ENCODE measurements at regions not wholly inside any gene's neighbourhood (a gene's known extent, or its start where the extent isn't known, plus 50 kb on each side); places are given as distances from the start of the nearest gene placed in this dataset.

GRCh38 chr18:28757466-28758008 is 580.6 kb upstream of the CDH2 start:
- Histone ChIP-seq H2AFZ (ENCODE audit: low read depth) (no peak overlapping the region), H3K27ac (no peak overlapping the region), H3K4me1 (ENCODE audit: low read depth, poor library complexity, severe bottlenecking) (no peaks in the 10 kb centered on the region), H3K9ac (no peak overlapping the region), H3K4me2 (no peak overlapping the region), H3K27me3 (ENCODE audit: insufficient read depth, low read depth) (no peaks in the 10 kb centered on the region), H3K36me3 (ENCODE audit: insufficient read depth) (no peaks in the 10 kb centered on the region), H4K20me1 (ENCODE audit: insufficient read depth) (no peaks in the 10 kb centered on the region), H3K79me2 (ENCODE audit: insufficient read depth, low read depth) (no peaks in the 10 kb centered on the region), H3K4me3 (IDR thresholded peaks at IDR 0.05; ENCODE audit: insufficient read depth, low read depth, low read length) (no peak overlapping the region)
- no peak for TF ChIP-seq CTCF (conservative IDR thresholded peaks at IDR 0.05; ENCODE audit: low read depth, low read length)

- no peaks in the 10 kb centered on the region for H4K20me1 ChIP-seq (ENCODE audit: insufficient read depth)
- H3K36me3 ChIP-seq (ENCODE audit: insufficient read depth): no peaks in the 10 kb centered on the region
- no peak overlapping the region for H3K9ac ChIP-seq
- H3K27ac ChIP-seq: no peak overlapping the region
- no peak for TF ChIP-seq CTCF (conservative IDR thresholded peaks at IDR 0.05; ENCODE audit: low read depth, low read length)
- H2AFZ ChIP-seq (ENCODE audit: low read depth): no peak overlapping the region
- H3K4me3 ChIP-seq (IDR thresholded peaks at IDR 0.05; ENCODE audit: insufficient read depth, low read depth, low read length): no peak overlapping the region
- no peaks in the 10 kb centered on the region for H3K27me3 ChIP-seq (ENCODE audit: insufficient read depth, low read depth)
- peaks cover 5% of the 10 kb centered on the region for H3K4me1 ChIP-seq (ENCODE audit: low read depth, poor library complexity, severe bottlenecking)
- H3K79me2 ChIP-seq (ENCODE audit: insufficient read depth, low read depth): no peaks in the 10 kb centered on the region
- no peak overlapping the region for H3K4me2 ChIP-seq
Measured at GRCh38 chr18:28743115-28743514, 566.2 kb upstream of the CDH2 start.

DNA sequence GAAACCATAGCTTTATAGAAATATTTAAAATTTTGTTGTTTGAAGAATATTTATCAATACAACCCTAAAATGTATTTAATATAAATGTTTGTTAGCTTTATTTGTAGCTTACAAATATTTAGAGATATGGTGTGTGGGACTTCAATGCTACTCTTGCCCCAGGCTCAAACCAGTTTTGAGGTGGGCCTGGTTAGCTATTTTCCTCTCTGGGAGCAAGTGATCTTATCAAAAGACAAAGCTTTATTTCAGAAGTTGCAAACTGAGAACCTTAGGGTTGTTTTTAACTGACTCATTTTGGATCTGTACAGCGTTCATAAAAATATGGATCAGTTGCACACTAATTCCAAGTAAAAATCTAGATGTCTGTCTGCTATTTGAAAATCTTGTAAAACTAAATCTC is 563.6 kb upstream of the CDH2 start:
- TF ChIP-seq CTCF (conservative IDR thresholded peaks at IDR 0.05; ENCODE audit: low read depth, low read length): no peak
- H3K4me3 ChIP-seq (IDR thresholded peaks at IDR 0.05; ENCODE audit: insufficient read depth, low read depth, low read length): no peak overlapping the region
- H3K9ac ChIP-seq: no peak overlapping the region
- H4K20me1 ChIP-seq (ENCODE audit: insufficient read depth): no peaks in the 10 kb centered on the region
- H2AFZ ChIP-seq (ENCODE audit: low read depth): no peak overlapping the region
- H3K4me1 ChIP-seq (ENCODE audit: low read depth, poor library complexity, severe bottlenecking): peaks cover 5% of the 10 kb centered on the region
- no peaks in the 10 kb centered on the region for H3K27me3 ChIP-seq (ENCODE audit: insufficient read depth, low read depth)
- no peak overlapping the region for H3K4me2 ChIP-seq
- H3K27ac ChIP-seq: no peak overlapping the region
- no peaks in the 10 kb centered on the region for H3K79me2 ChIP-seq (ENCODE audit: insufficient read depth, low read depth)
- H3K36me3 ChIP-seq (ENCODE audit: insufficient read depth): no peaks in the 10 kb centered on the region

DNA sequence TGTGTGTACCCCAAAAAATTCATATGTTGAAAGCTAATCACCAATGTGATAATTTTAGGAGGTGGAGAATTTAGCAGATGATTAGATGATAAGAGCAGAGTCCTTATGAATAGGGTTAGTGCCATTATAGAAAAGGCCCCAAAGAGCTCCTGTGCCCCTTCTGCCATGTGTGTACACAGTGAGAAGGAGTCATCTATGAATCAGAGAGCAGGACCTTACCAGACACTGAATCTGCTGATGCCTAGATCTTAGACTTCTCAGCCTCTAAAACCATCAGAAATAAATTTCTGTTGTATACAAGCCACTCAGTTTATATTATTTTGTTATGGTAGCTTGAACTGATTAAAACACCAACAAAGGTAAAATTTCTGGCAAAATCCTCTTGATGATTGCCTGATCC is 560.0 kb upstream of the CDH2 start:
- H3K4me3 ChIP-seq (IDR thresholded peaks at IDR 0.05; ENCODE audit: insufficient read depth, low read depth, low read length): no peak overlapping the region
- no peak overlapping the region for H2AFZ ChIP-seq (ENCODE audit: low read depth)
- no peaks in the 10 kb centered on the region for H3K27me3 ChIP-seq (ENCODE audit: insufficient read depth, low read depth)
- H3K36me3 ChIP-seq (ENCODE audit: insufficient read depth): no peaks in the 10 kb centered on the region
- H4K20me1 ChIP-seq (ENCODE audit: insufficient read depth): no peaks in the 10 kb centered on the region
- H3K4me1 ChIP-seq (ENCODE audit: low read depth, poor library complexity, severe bottlenecking): peaks cover 5% of the 10 kb centered on the region
- H3K4me2 ChIP-seq: no peak overlapping the region
- no peak overlapping the region for H3K9ac ChIP-seq
- no peaks in the 10 kb centered on the region for H3K79me2 ChIP-seq (ENCODE audit: insufficient read depth, low read depth)
- TF ChIP-seq CTCF (conservative IDR thresholded peaks at IDR 0.05; ENCODE audit: low read depth, low read length): no peak
- no peak overlapping the region for H3K27ac ChIP-seq
